ENCODE measurements at regions not wholly inside any gene's neighbourhood (a gene's known extent, or its start where the extent isn't known, plus 50 kb on each side); places are given as distances from the start of the nearest gene placed in this dataset.
"Not testable (repeated sequence)": the region's sequence is repeated elsewhere in the genome, so short reads cannot be mapped to it uniquely, and the experiment has no call there.

DNA sequence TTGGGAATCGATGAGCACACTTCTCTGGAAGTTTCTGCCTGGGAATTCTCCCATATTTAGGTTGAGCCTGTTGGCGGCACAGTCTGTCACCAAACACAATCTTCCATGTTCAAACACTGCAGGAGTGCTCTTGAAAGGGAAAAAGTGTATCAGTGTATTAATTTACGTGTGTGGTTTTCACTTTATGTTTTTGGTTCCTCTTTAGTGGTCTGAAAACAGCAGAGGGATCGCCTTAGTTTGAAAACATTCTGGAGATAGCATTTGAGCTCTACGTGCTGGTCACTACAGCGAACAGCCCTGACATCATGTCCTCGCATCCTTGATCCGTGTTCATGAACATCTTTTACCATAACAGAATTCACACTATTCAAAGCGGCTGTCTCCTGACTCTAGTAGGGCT lies 57.3 kb upstream of the MTLN start:
- not testable (repeated sequence) for H3K9me3 ChIP-seq (ENCODE audit: control insufficient read depth in 2 of 2, insufficient read depth in 1 of 2, low read length in 1 of 2); H3K4me1 ChIP-seq (ENCODE audit: control insufficient read depth in 2 of 2, insufficient read depth in 2 of 2, low read length in 2 of 2); H3K4me3 ChIP-seq (ENCODE audit: low read length in 2 of 2); H3K27ac ChIP-seq (ENCODE audit: low read depth in 1 of 2, low read length in 1 of 2); H3K36me3 ChIP-seq (ENCODE audit: control insufficient read depth in 2 of 2, insufficient read depth in 2 of 2, low read length in 1 of 2); H3K27me3 ChIP-seq (ENCODE audit: control insufficient read depth in 2 of 2, insufficient read depth in 1 of 2, low read length in 1 of 2); DNase-seq (ENCODE audit: low read depth in 6 of 9, low spot score in 9 of 9)
- WGBS = 66% methylated on average over 7 of the region's 9 CpGs

- not testable (repeated sequence) for DNase-seq (ENCODE audit: low read depth in 6 of 9, low spot score in 9 of 9); H3K36me3 ChIP-seq (ENCODE audit: control insufficient read depth in 2 of 2, insufficient read depth in 2 of 2, low read length in 1 of 2); H3K9me3 ChIP-seq (ENCODE audit: control insufficient read depth in 2 of 2, insufficient read depth in 1 of 2, low read length in 1 of 2); H3K27ac ChIP-seq (ENCODE audit: low read depth in 1 of 2, low read length in 1 of 2); H3K4me3 ChIP-seq (ENCODE audit: low read length in 2 of 2); H3K27me3 ChIP-seq (ENCODE audit: control insufficient read depth in 2 of 2, insufficient read depth in 1 of 2, low read length in 1 of 2); H3K4me1 ChIP-seq (ENCODE audit: control insufficient read depth in 2 of 2, insufficient read depth in 2 of 2, low read length in 2 of 2)
- WGBS = 76% methylated on average over 6 of the region's 17 CpGs
Measured at GRCh38 chr2:110267828-110268407, 55.6 kb upstream of the MTLN start.

- not testable (repeated sequence) for H3K4me1 ChIP-seq (ENCODE audit: control insufficient read depth in 2 of 2, insufficient read depth in 2 of 2, low read length in 2 of 2); H3K27me3 ChIP-seq (ENCODE audit: control insufficient read depth in 2 of 2, insufficient read depth in 1 of 2, low read length in 1 of 2); H3K9me3 ChIP-seq (ENCODE audit: control insufficient read depth in 2 of 2, insufficient read depth in 1 of 2, low read length in 1 of 2); H3K36me3 ChIP-seq (ENCODE audit: control insufficient read depth in 2 of 2, insufficient read depth in 2 of 2, low read length in 1 of 2); H3K4me3 ChIP-seq (ENCODE audit: low read length in 2 of 2); DNase-seq (ENCODE audit: low read depth in 6 of 9, low spot score in 9 of 9); H3K27ac ChIP-seq (ENCODE audit: low read depth in 1 of 2, low read length in 1 of 2)
- WGBS = no CpG with 5 or more reads among the region's 1 CpG
Measured at GRCh38 chr2:110264804-110265203, 52.5 kb upstream of the MTLN start.

GRCh38 chr2:110264076-110264681 lies 51.8 kb upstream of the MTLN start:
- not testable (repeated sequence) for H3K9me3 ChIP-seq (ENCODE audit: control insufficient read depth in 2 of 2, insufficient read depth in 1 of 2, low read length in 1 of 2); H3K27me3 ChIP-seq (ENCODE audit: control insufficient read depth in 2 of 2, insufficient read depth in 1 of 2, low read length in 1 of 2); H3K4me3 ChIP-seq (ENCODE audit: low read length in 2 of 2); DNase-seq (ENCODE audit: low read depth in 6 of 9, low spot score in 9 of 9); H3K4me1 ChIP-seq (ENCODE audit: control insufficient read depth in 2 of 2, insufficient read depth in 2 of 2, low read length in 2 of 2); H3K36me3 ChIP-seq (ENCODE audit: control insufficient read depth in 2 of 2, insufficient read depth in 2 of 2, low read length in 1 of 2); H3K27ac ChIP-seq (ENCODE audit: low read depth in 1 of 2, low read length in 1 of 2)
- WGBS = no CpG with 5 or more reads among the region's 3 CpGs

DNA sequence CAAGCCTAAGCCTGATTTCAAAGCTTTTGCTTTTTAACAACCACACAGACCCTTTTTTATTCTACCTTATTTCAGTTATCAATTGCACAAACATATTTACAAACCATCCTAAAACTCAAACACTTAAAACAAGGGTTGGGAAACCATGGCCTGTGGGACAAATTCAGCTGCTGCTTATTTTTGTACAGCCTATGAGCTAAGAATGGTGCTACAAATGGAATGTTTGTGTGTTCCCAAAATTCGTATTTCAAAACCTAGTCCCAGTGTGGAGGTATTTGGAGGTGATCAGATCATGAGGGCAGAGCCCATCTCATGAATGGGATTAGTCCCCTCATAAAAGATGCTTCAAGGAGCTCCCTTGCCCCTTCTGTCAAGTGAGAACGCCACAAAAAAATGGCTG lies 51.1 kb upstream of the MTLN start:
- H3K27me3 ChIP-seq (ENCODE audit: control insufficient read depth in 2 of 2, insufficient read depth in 1 of 2, low read length in 1 of 2); H3K36me3 ChIP-seq (ENCODE audit: control insufficient read depth in 2 of 2, insufficient read depth in 2 of 2, low read length in 1 of 2); H3K27ac ChIP-seq (ENCODE audit: low read depth in 1 of 2, low read length in 1 of 2); DNase-seq (ENCODE audit: low read depth in 6 of 9, low spot score in 9 of 9); H3K9me3 ChIP-seq (ENCODE audit: control insufficient read depth in 2 of 2, insufficient read depth in 1 of 2, low read length in 1 of 2); H3K4me3 ChIP-seq (ENCODE audit: low read length in 2 of 2); H3K4me1 ChIP-seq (ENCODE audit: control insufficient read depth in 2 of 2, insufficient read depth in 2 of 2, low read length in 2 of 2): not testable (repeated sequence)
- WGBS = 95% methylated on average over 1 of the region's 2 CpGs

All from thymus (tissue), 11 donors.